Hematopoietic multipotent progenitor cell treated with erythropoietin and hydrocortisone succinate and interleukin-3 and kit ligand, for 17 days (in vitro differentiated cells): ENCODE measurements at regions not wholly inside any gene's neighbourhood (a gene's known extent, or its start where the extent isn't known, plus 50 kb on each side); places are given as distances from the start of the nearest gene placed in this dataset.

Source experiments
- DNase-seq: peaks from one replicate; pipeline ENCODE4 v3.0.0-alpha.2; 2015; ENCODE audit warnings: low spot score

- DNase-seq: no peak
These were observed 269.4 kb downstream of the PTPRU start for GRCh38 chr1:29505532-29506220.

- DNase-seq: no peak
These were observed 268.5 kb downstream of the PTPRU start for GRCh38 chr1:29504709-29505410.

GRCh38 chr1:29504196-29504595, 267.9 kb downstream of the PTPRU start:
- DNase-seq: no peak

GRCh38 chr1:29502911-29503840, 266.9 kb downstream of the PTPRU start:
- DNase-seq: no peak

- DNase-seq: no peak
These were observed 266.0 kb downstream of the PTPRU start for GRCh38 chr1:29502225-29502910.

GRCh38 chr1:29501227-29501976, 265.1 kb downstream of the PTPRU start:
- DNase-seq: no peak

- DNase-seq: no peak
These were observed 264.3 kb downstream of the PTPRU start for GRCh38 chr1:29500651-29501050.

- DNase-seq: no peak
These were observed 263.7 kb downstream of the PTPRU start for GRCh38 chr1:29500041-29500440.

GRCh38 chr1:29499104-29499650, 262.9 kb downstream of the PTPRU start:
- DNase-seq: no peak

- no peak for DNase-seq
These were observed 262.1 kb downstream of the PTPRU start for GRCh38 chr1:29498126-29499103.

GRCh38 chr1:29497395-29498125, 261.2 kb downstream of the PTPRU start:
- DNase-seq: no peak

- no peak for DNase-seq
These were observed 260.4 kb downstream of the PTPRU start for GRCh38 chr1:29496701-29497100.

- no peak for DNase-seq
These were observed 254.0 kb downstream of the PTPRU start for GRCh38 chr1:29490204-29490934.

- DNase-seq: no peak
These were observed 253.1 kb downstream of the PTPRU start for GRCh38 chr1:29489471-29489870.

- no peak for DNase-seq
These were observed 252.5 kb downstream of the PTPRU start for GRCh38 chr1:29488794-29489311.

GRCh38 chr1:29488086-29488793, 251.9 kb downstream of the PTPRU start:
- DNase-seq: no peak

GRCh38 chr1:29487291-29487690, 251.0 kb downstream of the PTPRU start:
- no peak for DNase-seq
